K562 (cell line): ENCODE measurements at regions not wholly inside any gene's neighbourhood (a gene's known extent, or its start where the extent isn't known, plus 50 kb on each side); places are given as distances from the start of the nearest gene placed in this dataset.

ENCODE experiments used
- CTCF ChIP-seq, 3 experiments: IDR thresholded peaks in 2 of 3; conservative IDR thresholded peaks in 1 of 3; 2 replicates each; pipeline ENCODE4 v1.5.1; 2011 to 2012; ENCODE audit warnings: low read length in 3 of 3, mild to moderate bottlenecking in 3 of 3, control low read depth in 2 of 3, improper control_type of control experiment in 1 of 3, inconsistent platforms in 1 of 3, low read depth in 1 of 3, mixed read lengths in 1 of 3, moderate library complexity in 1 of 3; ENCODE audit not compliant: insufficient read depth in 2 of 3
- ETS2 ChIP-seq: IDR thresholded peaks from 2 replicates; pipeline ENCODE4 v1.6.1; 2016; ENCODE audit warnings: borderline replicate concordance, missing genetic modification characterization, mild to moderate bottlenecking, moderate library complexity, missing compliant biosample characterization; ENCODE audit not compliant: poor library complexity, severe bottlenecking
- L3MBTL2 ChIP-seq: fragments of 450-650 bp; IDR thresholded peaks from 2 replicates; pipeline ENCODE4 v1.6.1; 2016; ENCODE audit warnings: mild to moderate bottlenecking, moderate library complexity
- SMARCC2 ChIP-seq: fragments of 450-650 bp; IDR thresholded peaks from 2 replicates; pipeline ENCODE4 v1.6.1; 2017; ENCODE audit warnings: antibody characterized with exemption, moderate library complexity, mild to moderate bottlenecking, low read depth

GRCh38 chr6:113683968-113684367 lies 173.2 kb upstream of the MARCKS start:
- TF ChIP-seq CTCF (IDR thresholded peaks at IDR 0.05 in 2 of 3, conservative IDR thresholded peaks at IDR 0.05 in 1 of 3; ENCODE audit: insufficient read depth in 2 of 3, low read depth in 1 of 3, low read length in 3 of 3) (no peak), L3MBTL2 (no peak), ETS2 (tag) (no peak), SMARCC2 (no peak)
